ENCODE measurements at regions not wholly inside any gene's neighbourhood (a gene's known extent, or its start where the extent isn't known, plus 50 kb on each side); places are given as distances from the start of the nearest gene placed in this dataset.
A peak's percentile ranks its signal among the peaks of the same experiment; 100 is the strongest.
"Not testable (repeated sequence)": the region's sequence is repeated elsewhere in the genome, so short reads cannot be mapped to it uniquely, and the experiment has no call there.

GRCh38 chr2:120539937-120540718 is 194.2 kb downstream of the INHBB start:
- no peak for DNase-seq

DNA sequence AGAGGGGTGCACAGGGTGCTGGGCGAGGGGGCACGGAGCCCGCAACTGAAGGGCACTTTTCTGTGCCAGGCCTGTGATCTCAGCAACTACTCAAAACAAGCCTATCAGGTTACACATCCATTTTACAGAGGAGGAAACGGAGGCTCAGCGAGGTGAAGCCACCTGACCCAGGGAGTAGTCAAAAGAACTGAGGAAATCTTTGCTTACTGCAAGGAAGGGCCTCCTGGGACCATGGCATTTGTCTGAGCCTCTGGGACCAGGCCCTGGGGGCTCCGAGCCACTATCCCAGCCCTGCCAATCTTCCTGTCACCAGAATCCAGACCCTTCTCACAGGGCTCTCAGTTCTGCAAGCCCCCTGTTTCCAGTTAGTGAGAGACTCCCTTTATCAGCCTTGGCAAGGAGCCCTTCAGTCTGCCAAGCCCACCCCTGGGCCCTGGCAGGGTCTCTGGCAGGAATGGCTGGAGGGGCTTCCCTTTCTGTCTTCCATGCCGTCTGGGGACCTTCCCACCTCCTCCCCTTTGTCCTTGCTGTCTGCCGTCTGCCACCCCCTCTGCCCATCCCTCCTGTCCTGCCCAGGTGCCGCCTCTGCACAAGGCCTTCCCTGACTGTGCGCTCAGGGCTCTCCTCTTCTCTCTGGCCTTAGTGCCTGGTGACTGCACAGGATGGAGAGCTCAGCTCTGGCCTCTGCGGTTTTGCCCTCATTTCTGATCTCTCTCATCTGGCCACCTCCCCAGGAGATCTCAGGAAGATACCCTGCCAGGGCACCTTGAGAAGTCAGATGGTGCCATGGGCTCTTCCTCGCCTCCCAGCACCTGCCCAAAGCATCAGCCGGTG is 194.7 kb upstream of the GLI2 start:
- no peak for DNase-seq

- no peak for DNase-seq
Measured at GRCh38 chr2:120541553-120541932, 194.1 kb upstream of the GLI2 start.

GRCh38 chr2:120541972-120542670 is 193.5 kb upstream of the GLI2 start:
- no peak for DNase-seq

DNA sequence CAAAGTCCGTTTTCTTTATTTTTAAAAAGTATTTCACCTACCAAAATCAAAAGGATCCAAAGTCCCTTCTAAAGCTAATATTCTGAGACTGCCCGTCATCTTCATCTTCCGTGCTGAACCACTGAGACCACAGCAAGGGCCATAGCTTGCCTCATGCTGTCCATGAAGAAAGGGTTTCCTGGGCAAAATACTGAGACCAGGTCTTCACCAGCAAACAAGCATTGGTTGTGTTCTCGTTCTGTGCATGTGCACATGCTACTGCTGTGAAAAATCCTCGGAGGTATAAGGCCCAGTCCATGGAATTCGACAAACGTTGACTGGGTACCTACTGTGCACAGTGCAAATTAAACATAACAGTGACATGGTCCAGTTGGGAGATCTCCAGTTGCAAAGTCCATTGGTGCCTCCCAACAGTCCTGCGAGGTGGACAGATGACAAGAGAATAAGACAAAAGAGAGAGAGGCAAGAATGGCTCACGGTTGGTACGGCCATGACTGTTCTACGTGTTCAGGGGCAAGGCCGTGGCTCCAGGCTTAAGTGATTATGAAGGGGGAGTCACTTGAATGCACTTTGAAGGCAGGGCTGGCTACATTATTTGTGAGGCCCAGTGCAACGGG is 192.6 kb upstream of the GLI2 start:
- no peak for DNase-seq

GRCh38 chr2:120543899-120544298 is 191.8 kb upstream of the GLI2 start:
- DNase-seq = no peak

DNA sequence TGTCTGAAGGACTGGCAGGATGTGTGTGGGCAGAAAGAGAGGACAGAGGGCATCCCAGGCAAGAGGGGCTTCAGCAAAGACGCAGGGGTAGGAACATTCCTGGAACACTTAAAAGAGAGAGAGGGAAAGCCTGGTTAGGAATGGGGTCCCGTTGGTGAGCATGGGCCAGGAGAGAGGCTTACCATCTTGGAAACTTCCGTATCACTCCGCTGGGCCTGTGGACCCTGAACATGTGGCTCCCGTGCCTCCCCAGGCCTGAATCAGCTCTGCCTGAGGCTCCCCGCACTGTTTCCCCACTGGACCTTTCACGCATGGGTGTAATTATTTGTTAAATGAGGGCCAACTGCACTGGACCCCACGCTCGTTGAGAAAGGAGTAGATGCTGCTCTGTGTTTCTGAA is 191.1 kb upstream of the GLI2 start:
- no peak for DNase-seq

GRCh38 chr2:120545007-120545406 is 190.7 kb upstream of the GLI2 start:
- not testable (repeated sequence) for DNase-seq

DNA sequence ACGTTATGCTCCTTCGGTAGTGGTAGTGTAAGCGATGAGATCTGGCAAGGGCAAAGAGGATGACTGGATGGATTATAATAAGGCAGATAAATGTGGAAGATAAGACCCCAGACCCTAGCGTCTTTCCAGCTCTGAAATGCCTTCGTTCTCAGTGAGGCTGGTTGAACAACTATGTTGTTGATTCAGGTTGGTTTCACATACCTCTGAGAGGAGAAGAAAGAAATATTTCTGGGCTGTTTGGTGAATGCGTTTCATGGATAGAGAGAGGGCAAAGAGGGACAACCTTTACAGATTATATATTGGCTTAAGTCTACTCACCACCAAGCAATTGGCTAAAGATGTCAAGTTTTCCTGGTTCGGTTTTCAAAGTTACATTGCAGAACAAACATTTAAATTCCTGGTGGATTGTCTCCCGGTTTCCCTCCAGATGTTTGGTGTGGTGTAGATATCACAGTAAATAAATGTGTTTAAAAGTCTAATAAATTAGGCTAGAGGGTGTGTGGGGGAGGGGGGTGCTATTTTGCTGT is 190.1 kb upstream of the GLI2 start:
- DNase-seq = no peak

DNA sequence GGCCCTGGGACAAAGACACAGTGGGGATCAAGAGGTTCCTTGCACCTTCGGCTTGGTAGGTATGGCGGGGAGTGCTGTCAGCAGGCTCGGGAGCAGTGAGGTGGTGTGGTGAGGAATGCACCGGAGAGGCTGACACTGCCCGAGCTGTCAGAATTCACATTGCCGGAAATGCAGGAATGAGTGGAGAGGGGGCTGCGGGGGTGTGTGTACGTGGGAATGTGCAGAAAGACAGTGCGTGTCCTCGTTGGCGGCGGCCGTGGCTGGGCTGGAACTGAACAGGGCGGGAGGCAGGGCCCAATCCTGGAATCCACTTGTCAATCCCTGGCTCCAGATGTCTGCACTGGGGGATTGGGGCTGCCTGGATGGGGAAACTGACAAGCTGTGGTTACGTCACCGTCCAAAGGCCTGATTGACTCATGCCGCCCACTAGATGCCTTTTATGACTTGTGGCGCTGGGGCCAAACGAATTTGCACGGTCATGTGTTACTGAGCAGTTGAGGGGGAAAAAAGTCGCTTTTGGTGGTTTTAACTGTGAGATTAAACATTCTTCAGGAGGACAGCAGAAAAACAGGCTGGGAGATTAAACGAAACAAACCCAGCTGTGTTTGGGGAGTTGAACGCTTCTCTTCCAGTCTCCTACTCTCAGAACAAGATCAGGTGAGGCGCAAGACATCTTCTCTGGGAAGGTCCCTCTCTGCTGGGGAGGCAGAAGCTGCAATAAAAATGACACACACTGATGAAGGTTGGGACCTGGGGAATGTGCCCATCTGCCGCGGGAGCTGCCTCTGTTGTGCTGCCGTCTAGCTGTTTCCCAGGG is 189.4 kb upstream of the GLI2 start:
- no peak for DNase-seq

DNA sequence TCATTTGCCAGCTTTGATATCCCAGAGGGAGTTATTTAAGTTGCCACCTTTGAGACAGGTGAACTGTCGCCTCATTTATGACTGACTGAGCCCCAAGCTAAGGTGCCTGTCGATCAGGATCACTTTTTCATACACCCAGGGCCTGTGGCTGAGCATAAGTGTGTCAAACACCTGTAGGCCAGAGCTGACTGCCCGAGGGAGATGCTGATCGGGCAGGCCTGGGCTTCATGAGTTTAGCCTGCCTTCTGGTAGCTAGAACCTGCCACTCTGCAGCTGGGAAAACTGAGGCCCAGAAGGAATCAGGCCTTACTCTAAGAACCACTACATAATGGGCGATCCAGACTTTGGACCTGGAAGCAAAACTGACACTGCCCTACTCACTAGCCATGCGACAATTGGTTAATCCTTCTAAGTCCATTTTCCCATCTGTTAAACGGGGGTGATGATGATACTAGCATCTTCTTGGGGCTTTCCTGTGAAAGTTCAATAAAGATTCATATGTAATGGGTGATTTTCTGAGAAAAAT is 188.7 kb upstream of the GLI2 start:
- no peak for DNase-seq

DNA sequence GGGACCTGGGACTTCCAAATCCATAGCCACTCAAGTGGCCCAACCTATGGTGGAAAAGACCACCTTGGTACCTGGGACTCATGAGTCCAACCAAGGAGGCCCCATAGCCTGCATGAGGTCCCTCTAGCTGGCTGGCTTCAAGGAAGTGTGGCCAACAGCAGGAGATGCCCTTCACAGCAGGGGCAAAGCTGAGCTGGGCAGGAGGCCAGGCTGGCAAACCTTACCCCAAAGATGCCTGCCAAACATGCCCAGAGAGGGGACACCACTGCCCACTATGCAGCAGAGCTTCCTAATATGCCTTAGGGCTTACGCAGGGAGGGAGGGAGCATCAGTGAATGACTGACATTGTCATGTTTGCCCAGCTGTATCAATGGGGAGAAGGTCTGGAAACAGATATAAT is 188.0 kb upstream of the GLI2 start:
- DNase-seq = no peak

- DNase-seq = no peak
Measured at GRCh38 chr2:120548627-120549608, 186.8 kb upstream of the GLI2 start.

DNA sequence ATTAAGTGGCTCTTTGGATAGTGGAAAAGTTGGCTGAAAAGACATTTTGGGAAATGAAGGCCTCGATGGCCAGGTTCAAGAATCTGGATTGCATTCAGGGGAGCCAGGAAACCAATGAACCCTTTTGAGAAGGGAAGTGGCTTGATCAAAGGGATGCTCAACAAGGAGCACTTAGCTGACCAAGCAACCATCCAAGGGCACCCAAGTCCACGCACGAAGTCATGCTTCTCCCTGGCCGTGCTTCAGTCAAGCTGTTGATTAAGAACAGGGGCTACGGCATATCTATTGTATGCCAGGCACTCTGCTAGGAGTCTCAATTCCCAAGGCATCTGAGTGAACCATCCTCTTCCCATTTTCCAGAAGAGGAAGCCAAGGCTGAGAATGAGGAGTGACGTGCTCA is 185.8 kb upstream of the GLI2 start:
- DNase-seq = no peak

- DNase-seq = no peak
Measured at GRCh38 chr2:120550282-120550681, 185.4 kb upstream of the GLI2 start.

DNA sequence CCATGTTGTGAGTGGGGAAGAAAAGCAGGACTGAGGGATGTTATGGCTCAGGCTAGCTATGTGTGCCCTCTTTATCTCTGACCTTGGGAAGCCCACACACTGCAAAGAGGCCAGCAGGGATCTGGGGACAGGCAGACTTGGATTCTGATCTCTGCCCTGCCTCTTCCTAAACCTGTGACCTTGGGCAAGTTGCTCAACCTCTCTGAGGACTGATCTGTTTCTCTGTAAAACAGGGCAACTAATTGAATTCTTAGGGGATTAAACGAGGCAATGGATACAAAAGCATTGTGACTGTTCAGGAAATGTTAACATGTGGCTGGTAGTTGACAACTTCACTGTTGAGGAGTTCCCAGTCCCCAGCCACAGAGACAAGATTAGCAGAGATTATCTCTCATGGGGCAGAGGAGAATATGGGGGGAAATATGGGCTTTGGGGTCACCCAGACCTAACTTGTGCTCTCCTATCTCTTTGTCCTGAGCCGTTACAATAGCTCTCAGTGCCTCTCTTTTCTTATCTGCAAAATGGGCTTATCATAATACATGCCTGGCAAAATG is 184.7 kb upstream of the GLI2 start:
- DNase-seq = no peak

- DNase-seq = no peak
Measured at GRCh38 chr2:120551522-120551921, 184.1 kb upstream of the GLI2 start.

DNA sequence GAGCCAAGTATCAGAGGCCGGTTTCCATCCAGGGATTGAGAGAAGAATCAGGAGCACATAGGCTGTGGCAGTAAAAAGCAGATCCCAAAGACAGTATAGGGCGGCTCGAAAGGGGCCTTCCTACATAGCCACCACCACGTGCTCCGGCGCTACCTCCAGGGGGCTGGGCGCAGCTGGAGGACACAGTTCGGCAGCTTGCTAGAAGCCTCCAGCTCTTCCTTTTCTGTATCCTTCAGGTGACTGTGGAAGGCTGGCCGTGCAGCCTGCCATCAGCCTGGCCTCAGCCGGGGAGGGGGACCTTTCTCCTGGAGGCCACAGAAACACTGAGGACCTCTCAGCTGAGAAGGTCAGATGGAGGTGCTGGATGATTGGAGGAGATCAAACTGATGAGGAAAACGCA is 183.6 kb upstream of the GLI2 start:
- no peak for DNase-seq

DNA sequence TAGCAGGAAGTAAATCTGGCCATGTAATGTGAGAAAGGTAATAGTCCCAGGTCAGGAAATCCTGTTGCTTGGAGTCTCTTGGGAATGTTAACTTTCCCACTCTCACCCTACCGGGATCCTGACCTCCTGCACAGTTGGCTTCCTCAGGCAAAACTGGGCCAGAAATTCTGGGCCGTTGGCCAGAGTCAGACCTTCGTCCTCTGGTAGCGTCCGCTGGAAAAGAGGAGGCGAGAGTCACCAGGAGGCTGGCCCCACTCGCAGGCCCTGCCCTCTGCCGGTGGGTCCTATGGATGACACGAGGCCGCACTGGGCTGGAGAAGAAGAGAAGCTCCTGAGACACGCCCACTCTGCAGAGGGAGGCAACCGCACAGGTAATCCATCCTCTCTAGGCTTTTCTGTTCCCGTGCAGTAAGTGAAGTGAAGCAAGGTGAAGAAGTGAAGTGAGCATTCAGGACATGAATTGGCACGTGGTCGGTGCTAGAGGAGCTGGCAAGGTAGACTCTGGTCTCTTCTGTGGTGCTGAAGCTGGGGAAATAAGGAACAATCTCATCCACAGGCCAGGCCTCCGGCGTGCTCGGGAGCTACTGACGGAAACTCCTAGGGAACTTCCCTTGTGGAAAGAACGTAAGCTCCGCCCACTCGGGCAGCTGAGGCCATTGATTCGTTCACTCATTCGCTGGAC is 182.7 kb upstream of the GLI2 start:
- DNase-seq = peak; percentile 72

GRCh38 chr2:120554625-120555032 is 181.0 kb upstream of the GLI2 start:
- no peak for DNase-seq
